KOPT-K1 (cell line): ENCODE measurements at regions not wholly inside any gene's neighbourhood (a gene's known extent, or its start where the extent isn't known, plus 50 kb on each side); places are given as distances from the start of the nearest gene placed in this dataset.

Experiments
- H3K27ac ChIP-seq: fragments of 200-600 bp; sonication (generic); 2 replicates; pipeline ENCODE4 v1.5.1; 2016; ENCODE audit warnings: antibody characterized with exemption, mild to moderate bottlenecking, low read depth, low read length; ENCODE audit not compliant: poor library complexity, severe bottlenecking
- H3K36me3 ChIP-seq: fragments of 200-600 bp; sonication (generic); 2 replicates; pipeline ENCODE4 v1.5.1; 2017; ENCODE audit warnings: antibody characterized with exemption, mild to moderate bottlenecking, low read length, moderate library complexity; ENCODE audit not compliant: insufficient read depth
- H3K9me3 ChIP-seq: fragments of 200-600 bp; sonication (generic); 2 replicates; pipeline ENCODE4 v1.5.1; 2017; ENCODE audit warnings: antibody characterized with exemption, low read length, mild to moderate bottlenecking; ENCODE audit not compliant: insufficient read depth, poor library complexity, severe bottlenecking

GRCh38 chr2:239814861-239815601 is 210.1 kb downstream of the NDUFA10 start:
- H3K27ac ChIP-seq, result no peak overlapping the region
- H3K9me3 ChIP-seq, result no peaks in the 10 kb centered on the region
- H3K36me3 ChIP-seq, result no peaks in the 10 kb centered on the region

- Histone ChIP-seq H3K27ac (no peak overlapping the region), H3K36me3 (no peaks in the 10 kb centered on the region), H3K9me3 (no peaks in the 10 kb centered on the region)
These were observed 210.9 kb downstream of the NDUFA10 start for GRCh38 chr2:239814116-239814860.

- H3K27ac ChIP-seq, result no peak overlapping the region
- no peaks in the 10 kb centered on the region for H3K9me3 ChIP-seq
- H3K36me3 ChIP-seq, result no peaks in the 10 kb centered on the region
These were observed 211.7 kb downstream of the NDUFA10 start for GRCh38 chr2:239813261-239814115.

DNA sequence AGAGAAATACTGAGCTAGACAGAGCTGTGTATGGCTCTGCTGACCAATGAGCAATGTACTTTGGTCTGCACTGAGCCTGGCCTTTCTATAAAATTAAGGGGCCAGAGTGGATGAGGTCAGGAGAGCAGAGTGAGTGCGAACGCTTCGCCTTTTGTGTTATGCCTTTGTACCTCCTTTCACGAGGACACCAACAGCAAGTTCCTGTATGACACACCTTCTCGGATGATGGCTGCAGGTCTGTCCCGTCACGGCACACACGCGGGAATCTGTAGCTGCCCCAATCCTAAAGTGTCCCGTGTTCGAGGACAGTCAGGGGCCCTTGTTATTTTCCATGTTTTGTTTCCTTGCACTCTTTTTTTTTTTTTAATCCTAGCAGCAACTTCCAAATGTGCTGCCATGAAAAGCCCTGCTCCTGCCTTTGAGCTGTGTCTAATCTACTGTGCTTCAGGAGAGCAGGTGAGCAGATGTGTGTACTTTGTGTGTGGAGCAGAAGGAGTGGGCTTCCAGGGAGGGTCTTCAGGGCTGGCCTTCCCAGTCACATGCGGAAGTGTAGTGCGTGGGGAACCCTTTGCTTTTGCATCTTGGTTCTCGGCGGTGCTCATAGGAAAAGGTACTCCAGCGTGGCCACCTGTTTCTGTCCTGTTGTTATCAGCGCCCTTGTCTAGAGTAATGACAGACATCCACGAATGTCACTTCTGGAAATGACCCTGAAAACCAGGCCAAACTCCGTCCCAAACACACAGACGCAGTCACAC is 213.2 kb downstream of the NDUFA10 start:
- Histone ChIP-seq H3K36me3 (no peaks in the 10 kb centered on the region), H3K27ac (no peak overlapping the region)

GRCh38 chr2:239811111-239811781 is 213.9 kb downstream of the NDUFA10 start:
- no peaks in the 10 kb centered on the region for H3K36me3 ChIP-seq
- H3K9me3 ChIP-seq, result no peaks in the 10 kb centered on the region
- H3K27ac ChIP-seq, result no peak overlapping the region

More for the DNA sequence above, 213.2 kb downstream of the NDUFA10 start:
- no peaks in the 10 kb centered on the region for H3K9me3 ChIP-seq

GRCh38 chr2:239809391-239809790 is 215.8 kb downstream of the NDUFA10 start:
- H3K36me3 ChIP-seq, result no peaks in the 10 kb centered on the region
- no peak overlapping the region for H3K27ac ChIP-seq
- H3K9me3 ChIP-seq, result no peaks in the 10 kb centered on the region

- no peaks in the 10 kb centered on the region for H3K36me3 ChIP-seq
- no peaks in the 10 kb centered on the region for H3K9me3 ChIP-seq
- H3K27ac ChIP-seq, result no peak overlapping the region
These were observed 217.6 kb downstream of the NDUFA10 start for GRCh38 chr2:239807568-239807967.

- H3K36me3 ChIP-seq, result no peaks in the 10 kb centered on the region
- no peaks in the 10 kb centered on the region for H3K9me3 ChIP-seq
- H3K27ac ChIP-seq, result no peak overlapping the region
These were observed 218.2 kb downstream of the NDUFA10 start for GRCh38 chr2:239806758-239807434.

DNA sequence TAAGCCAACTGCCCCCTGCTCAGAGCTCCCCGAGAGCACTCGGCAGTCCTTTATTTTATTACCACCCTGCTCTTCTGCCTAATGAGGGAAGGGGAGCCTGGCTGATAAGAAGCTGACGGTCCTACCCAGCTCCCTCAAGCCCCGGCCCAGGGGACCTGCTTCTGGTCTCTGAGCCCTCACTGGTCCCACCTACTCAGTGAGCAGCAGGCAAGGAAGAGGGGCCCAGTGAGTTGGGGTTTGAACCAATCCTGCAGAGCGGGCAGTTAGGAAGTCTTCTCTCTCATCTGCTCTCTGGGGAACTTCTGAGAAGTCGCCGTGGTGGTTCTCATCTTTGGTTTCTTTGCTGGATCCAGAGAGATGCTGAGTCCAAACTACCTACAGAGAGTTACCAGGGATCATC is 218.9 kb downstream of the NDUFA10 start:
- H3K9me3 ChIP-seq, result no peaks in the 10 kb centered on the region
- no peak overlapping the region for H3K27ac ChIP-seq
- H3K36me3 ChIP-seq, result no peaks in the 10 kb centered on the region

GRCh38 chr2:239805414-239805813 is 219.7 kb downstream of the NDUFA10 start:
- H3K36me3 ChIP-seq, result no peaks in the 10 kb centered on the region
- no peak overlapping the region for H3K27ac ChIP-seq
- no peaks in the 10 kb centered on the region for H3K9me3 ChIP-seq

GRCh38 chr2:239805043-239805329 is 220.2 kb downstream of the NDUFA10 start:
- Histone ChIP-seq H3K36me3 (no peaks in the 10 kb centered on the region), H3K27ac (no peak overlapping the region)

DNA sequence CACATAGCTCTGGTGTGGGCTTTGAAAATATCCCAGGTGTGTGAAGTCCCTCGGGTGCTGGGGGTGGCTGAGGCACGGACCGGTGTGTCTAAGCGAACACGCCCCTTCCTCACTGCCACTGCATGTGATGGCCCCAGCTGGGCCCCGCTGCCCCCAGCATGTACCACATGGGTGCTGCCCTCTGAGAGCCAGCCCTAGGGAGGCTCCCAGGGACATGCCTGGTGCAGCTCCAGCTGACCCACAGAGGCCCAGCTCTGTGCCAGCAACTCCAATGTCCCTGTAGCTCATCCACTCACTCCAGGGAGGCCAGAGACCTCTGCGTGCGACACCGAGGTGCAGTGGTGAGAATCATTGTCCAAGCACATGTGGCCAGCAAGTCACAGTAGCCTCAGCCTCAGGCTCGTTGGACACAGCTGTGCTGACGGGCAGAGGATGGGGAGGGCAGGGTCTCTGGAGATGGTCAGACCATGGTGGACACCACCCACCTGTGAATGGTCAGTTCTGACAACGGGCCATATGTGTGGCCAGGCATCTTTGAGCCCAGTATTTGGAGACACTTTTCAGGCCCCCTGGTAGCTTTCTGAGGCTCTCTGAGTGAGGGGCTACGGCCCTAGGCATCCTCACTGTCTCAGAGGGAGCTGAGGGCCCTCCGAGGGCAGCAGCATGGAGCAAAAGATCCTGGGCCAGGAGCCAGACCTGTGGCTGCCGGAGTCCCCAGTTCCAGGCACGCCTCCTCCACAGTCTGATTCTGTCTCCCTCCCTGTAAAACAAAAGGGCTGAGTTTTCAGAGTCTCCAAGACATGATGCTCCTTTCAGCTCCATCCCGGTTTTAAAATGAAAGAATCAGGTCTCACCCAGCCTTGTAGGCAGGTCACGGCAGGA is 220.7 kb downstream of the NDUFA10 start:
- Histone ChIP-seq H3K9me3 (no peaks in the 10 kb centered on the region), H3K36me3 (no peaks in the 10 kb centered on the region), H3K27ac (no peak overlapping the region)

More at GRCh38 chr2:239805043-239805329, 220.2 kb downstream of the NDUFA10 start:
- no peaks in the 10 kb centered on the region for H3K9me3 ChIP-seq

DNA sequence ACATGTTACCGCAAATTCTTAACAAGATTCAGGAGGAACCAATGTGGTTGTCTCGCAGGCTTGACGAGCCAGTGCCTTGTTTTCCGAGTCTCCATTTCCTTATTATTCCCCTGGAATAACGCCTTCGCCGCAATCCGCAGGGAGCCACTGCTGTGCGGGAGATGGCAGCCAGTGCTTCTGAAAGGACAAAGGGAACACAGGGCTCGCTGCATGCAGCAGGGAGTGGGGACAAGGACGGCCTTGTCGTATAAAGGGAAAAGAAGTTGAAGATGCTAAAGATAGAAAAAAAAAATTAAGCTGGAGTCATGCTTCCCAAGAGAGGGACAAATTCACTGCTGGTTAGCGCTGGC is 221.4 kb downstream of the NDUFA10 start:
- Histone ChIP-seq H3K9me3 (no peaks in the 10 kb centered on the region), H3K36me3 (no peaks in the 10 kb centered on the region), H3K27ac (no peak overlapping the region)
